ENCODE measurements at regions not wholly inside any gene's neighbourhood (a gene's known extent, or its start where the extent isn't known, plus 50 kb on each side); places are given as distances from the start of the nearest gene placed in this dataset.
"Not testable (repeated sequence)": the region's sequence is repeated elsewhere in the genome, so short reads cannot be mapped to it uniquely, and the experiment has no call there.

- not testable (repeated sequence) for DNase-seq
Measured at GRCh38 chr16:58992755-58993154, 258.6 kb upstream of the GOT2 start.

- not testable (repeated sequence) for DNase-seq
Measured at GRCh38 chr16:58983181-58983965, 249.3 kb upstream of the GOT2 start.

GRCh38 chr16:58970775-58971174 is 236.7 kb upstream of the GOT2 start:
- DNase-seq, result no peak

- no peak for DNase-seq
Measured at GRCh38 chr16:58963479-58963878, 229.4 kb upstream of the GOT2 start.

- no peak for DNase-seq
Measured at GRCh38 chr16:58962811-58963210, 228.7 kb upstream of the GOT2 start.

- DNase-seq, result no peak
Measured at GRCh38 chr16:58960484-58960883, 226.4 kb upstream of the GOT2 start.

GRCh38 chr16:58960034-58960433 is 225.9 kb upstream of the GOT2 start:
- no peak for DNase-seq

- no peak for DNase-seq
Measured at GRCh38 chr16:58958749-58959148, 224.6 kb upstream of the GOT2 start.

GRCh38 chr16:58948244-58948643 is 214.1 kb upstream of the GOT2 start:
- DNase-seq, result no peak

GRCh38 chr16:58940609-58941008 is 206.5 kb upstream of the GOT2 start:
- no peak for DNase-seq

GRCh38 chr16:58938811-58939210 is 204.7 kb upstream of the GOT2 start:
- DNase-seq, result no peak

- DNase-seq, result no peak
Measured at GRCh38 chr16:58937661-58938060, 203.5 kb upstream of the GOT2 start.

GRCh38 chr16:58933186-58933585 is 199.1 kb upstream of the GOT2 start:
- DNase-seq, result no peak

GRCh38 chr16:58931436-58931835 is 197.3 kb upstream of the GOT2 start:
- DNase-seq, result no peak

- no peak for DNase-seq
Measured at GRCh38 chr16:58923094-58923493, 189.0 kb upstream of the GOT2 start.

- no peak for DNase-seq
Measured at GRCh38 chr16:58913456-58913855, 179.3 kb upstream of the GOT2 start.

GRCh38 chr16:58912571-58912970 is 178.5 kb upstream of the GOT2 start:
- no peak for DNase-seq

- DNase-seq, result no peak
Measured at GRCh38 chr16:58906981-58907715, 173.0 kb upstream of the GOT2 start.

- DNase-seq, result no peak
Measured at GRCh38 chr16:58904291-58904690, 170.2 kb upstream of the GOT2 start.

- DNase-seq, result no peak
Measured at GRCh38 chr16:58889516-58889915, 155.4 kb upstream of the GOT2 start.

- DNase-seq, result no peak
Measured at GRCh38 chr16:58885528-58886170, 151.5 kb upstream of the GOT2 start.

- DNase-seq, result no peak
Measured at GRCh38 chr16:58884141-58884540, 150.0 kb upstream of the GOT2 start.

- no peak for DNase-seq
Measured at GRCh38 chr16:58883131-58883530, 149.0 kb upstream of the GOT2 start.

GRCh38 chr16:58882292-58882691 is 148.2 kb upstream of the GOT2 start:
- no peak for DNase-seq
